ENCODE measurements at regions not wholly inside any gene's neighbourhood (a gene's known extent, or its start where the extent isn't known, plus 50 kb on each side); places are given as distances from the start of the nearest gene placed in this dataset.

DNA sequence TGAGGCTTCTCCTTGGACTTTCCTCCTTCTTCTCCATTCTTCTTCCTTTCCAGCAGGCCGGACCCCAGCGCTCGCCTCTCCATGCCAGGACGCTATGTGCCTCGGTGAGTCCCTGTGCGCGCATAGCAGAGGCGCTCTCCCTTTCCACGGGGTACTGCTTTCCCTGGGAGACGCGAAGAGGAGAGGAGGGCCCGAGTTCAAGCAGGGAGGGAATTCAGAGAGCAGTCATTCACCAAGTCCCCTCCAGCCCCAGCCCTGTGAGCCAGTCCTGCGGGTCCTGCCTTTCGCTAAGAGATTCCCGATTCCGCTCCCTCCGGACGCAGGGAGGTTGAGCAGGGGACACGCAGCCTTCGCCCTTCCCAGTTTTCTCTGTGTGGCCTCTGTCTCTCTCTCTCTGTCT, 160.4 kb downstream of the EFNB2 start:
- Histone ChIP-seq H3K9me3 (no peaks in the 10 kb centered on the region), H3K27ac (no peak overlapping the region), H3K27me3 (no peaks in the 10 kb centered on the region), H3K4me1 (peaks cover 8% of the 10 kb centered on the region), H3K4me3 (no peak overlapping the region), H3K36me3 (no peaks in the 10 kb centered on the region)
- TF ChIP-seq CTCF (IDR thresholded peaks at IDR 0.05) (no peak), POLR2A (IDR thresholded peaks at IDR 0.05) (no peak), POLR2AphosphoS5 (IDR thresholded peaks at IDR 0.05; ENCODE audit: insufficient read depth in 1 of 2, low read depth in 1 of 2) (no peak)
- intact Hi-C loops (cut with DNase I), result no loop called here
- DNase-seq (ENCODE audit: extremely low spot score in 2 of 2), result peak in 1 of 2 donors; percentile 54

DNA sequence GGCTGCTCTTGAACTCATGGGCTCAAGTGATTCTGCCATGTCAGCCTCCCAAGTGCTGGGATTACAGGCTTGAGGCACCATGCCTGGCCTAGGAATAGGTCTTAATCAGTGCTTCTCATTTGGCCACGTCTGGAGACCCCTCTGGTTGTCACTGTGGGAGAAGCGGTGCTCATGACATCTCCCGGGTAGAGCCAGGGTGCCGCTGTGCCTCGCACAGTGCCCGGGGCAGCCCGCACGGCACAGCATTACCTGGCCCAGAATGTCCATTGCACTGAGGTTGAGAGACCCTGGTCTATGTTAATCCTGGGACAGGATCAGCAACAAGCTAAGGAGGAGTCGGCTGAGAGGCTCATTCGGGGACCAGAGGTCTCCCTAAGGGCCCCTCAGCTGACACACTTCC, 160.8 kb downstream of the EFNB2 start:
- intact Hi-C loops (cut with DNase I), result no loop called here
- no peaks in the 10 kb centered on the region for H3K9me3 ChIP-seq

GRCh38 chr13:106373989-106374572, 161.4 kb downstream of the EFNB2 start:
- H3K9me3 ChIP-seq, result no peaks in the 10 kb centered on the region
- no peak overlapping the region for H3K4me3 ChIP-seq
- no peaks in the 10 kb centered on the region for H3K36me3 ChIP-seq
- TF ChIP-seq POLR2A (IDR thresholded peaks at IDR 0.05) (no peak), POLR2AphosphoS5 (IDR thresholded peaks at IDR 0.05; ENCODE audit: insufficient read depth in 1 of 2, low read depth in 1 of 2) (no peak), CTCF (IDR thresholded peaks at IDR 0.05) (no peak)
- intact Hi-C loops (cut with DNase I), result no loop called here
- no peaks in the 10 kb centered on the region for H3K27me3 ChIP-seq
- DNase-seq (ENCODE audit: extremely low spot score in 2 of 2), result peak in 1 of 2 donors; percentile 70
- H3K4me1 ChIP-seq, result peaks cover 8% of the 10 kb centered on the region
- no peak overlapping the region for H3K27ac ChIP-seq

More for the DNA sequence above, 160.8 kb downstream of the EFNB2 start:
- peak in 1 of 2 donors; percentile 75 for DNase-seq (ENCODE audit: extremely low spot score in 2 of 2)
- Histone ChIP-seq H3K4me1 (peaks cover 8% of the 10 kb centered on the region), H3K27ac (no peak overlapping the region), H3K4me3 (no peak overlapping the region), H3K36me3 (no peaks in the 10 kb centered on the region), H3K27me3 (no peaks in the 10 kb centered on the region)
- no peak for TF ChIP-seq POLR2AphosphoS5 (IDR thresholded peaks at IDR 0.05; ENCODE audit: insufficient read depth in 1 of 2, low read depth in 1 of 2)
- TF ChIP-seq POLR2A (IDR thresholded peaks at IDR 0.05), result no peak
- no peak for TF ChIP-seq CTCF (IDR thresholded peaks at IDR 0.05)

DNA sequence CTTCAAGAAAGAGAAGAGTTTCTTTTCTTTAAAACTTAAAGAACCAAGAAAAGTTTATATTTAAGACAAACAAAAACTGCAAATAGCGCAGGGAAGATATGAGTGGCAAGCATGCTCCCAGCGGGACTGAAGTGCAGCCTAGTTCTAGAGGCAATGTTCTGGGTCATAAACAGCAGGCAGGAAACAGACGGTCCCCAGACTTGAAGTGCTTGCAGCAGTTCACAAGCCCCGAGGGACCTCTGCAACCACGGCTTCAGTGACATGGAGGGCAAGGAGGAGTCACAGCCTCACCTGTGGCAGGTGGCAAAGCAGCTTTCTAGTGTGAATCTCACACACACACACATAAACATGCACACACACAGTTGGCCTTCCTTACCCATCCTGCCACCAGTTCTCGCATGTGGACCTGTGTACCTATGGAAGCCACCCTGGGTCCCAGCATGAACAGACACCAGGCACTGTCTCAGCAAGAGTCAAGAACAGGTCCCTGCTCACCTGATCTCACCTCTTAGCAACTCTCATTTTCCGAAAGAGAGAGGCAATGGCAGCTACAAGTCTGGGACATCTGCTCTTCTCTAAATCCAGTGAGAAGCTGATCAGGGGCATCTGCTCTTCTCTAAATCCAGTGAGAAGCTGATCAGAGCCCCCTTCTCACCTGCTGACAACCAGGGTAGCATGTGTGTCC, 162.0 kb downstream of the EFNB2 start:
- Histone ChIP-seq H3K36me3 (no peaks in the 10 kb centered on the region), H3K27me3 (no peaks in the 10 kb centered on the region), H3K4me1 (peaks cover 8% of the 10 kb centered on the region), H3K27ac (no peak overlapping the region), H3K4me3 (no peak overlapping the region), H3K9me3 (no peaks in the 10 kb centered on the region)
- intact Hi-C loops (cut with DNase I), result no loop called here
- no peak for DNase-seq (ENCODE audit: extremely low spot score in 2 of 2)
- TF ChIP-seq POLR2AphosphoS5 (IDR thresholded peaks at IDR 0.05; ENCODE audit: insufficient read depth in 1 of 2, low read depth in 1 of 2), result no peak
- TF ChIP-seq POLR2A (IDR thresholded peaks at IDR 0.05), result no peak
- TF ChIP-seq CTCF (IDR thresholded peaks at IDR 0.05), result no peak

All from vagina (tissue), 2 donors.